ENCODE measurements at regions not wholly inside any gene's neighbourhood (a gene's known extent, or its start where the extent isn't known, plus 50 kb on each side); places are given as distances from the start of the nearest gene placed in this dataset.

DNA sequence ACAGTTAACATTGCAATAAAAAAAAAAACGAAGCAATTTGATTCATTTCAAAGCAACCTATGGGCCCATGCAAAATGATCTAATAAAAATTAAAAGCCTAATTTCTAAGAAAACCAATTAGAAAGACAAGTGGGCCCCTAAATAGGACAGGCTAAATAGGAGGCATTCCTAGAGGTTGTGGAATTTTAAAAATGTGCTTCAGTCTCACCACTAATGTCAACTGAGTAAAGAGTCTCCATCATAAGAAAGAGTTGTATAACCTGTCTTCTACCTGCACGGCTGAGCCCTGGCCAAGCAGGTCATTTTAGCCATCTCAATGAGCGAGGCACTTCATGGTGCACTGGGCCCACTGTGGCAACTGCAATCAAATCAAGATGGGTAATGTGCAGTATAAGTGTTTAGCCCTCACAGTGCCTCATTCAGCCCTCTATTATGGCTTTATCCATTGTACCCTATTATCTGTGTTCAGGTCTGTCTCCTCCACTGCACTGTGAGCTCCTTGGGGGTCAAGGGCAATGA, 76.4 kb downstream of the PRSS23 start:
- no peak for TF ChIP-seq POLR2A (IDR thresholded peaks at IDR 0.05; ENCODE audit: control extremely low read depth in 1 of 2, low read depth in 2 of 2, low read length in 2 of 2)
- no peak for TF ChIP-seq KDM1A (IDR thresholded peaks at IDR 0.05; ENCODE audit: borderline replicate concordance, low read length)
- TF ChIP-seq SUZ12 (IDR thresholded peaks at IDR 0.05; ENCODE audit: low read length) = no peak
- TF ChIP-seq NANOG (IDR thresholded peaks at IDR 0.05; ENCODE audit: insufficient read depth, low read depth, low read length, poor library complexity, severe bottlenecking) = no peak
- TF ChIP-seq CHD2 (IDR thresholded peaks at IDR 0.05; ENCODE audit: low read length) = no peak
- no peak for TF ChIP-seq CHD1 (IDR thresholded peaks at IDR 0.05; ENCODE audit: low read depth, low read length)
- no peak for TF ChIP-seq GTF2F1 (IDR thresholded peaks at IDR 0.05; ENCODE audit: borderline replicate concordance, low read depth, low read length)
- no peak for TF ChIP-seq EGR1 (IDR thresholded peaks at IDR 0.05; ENCODE audit: borderline replicate concordance, low read depth, low read length)
- TF ChIP-seq CTCF (IDR thresholded peaks at IDR 0.05; ENCODE audit: control extremely low read depth in 1 of 3, insufficient read depth in 1 of 3, low read depth in 1 of 3, low read length in 3 of 3) = no peak
- TF ChIP-seq EZH2 (IDR thresholded peaks at IDR 0.05; ENCODE audit: low read depth, low read length, severe bottlenecking) = no peak
- TF ChIP-seq FOSL1 (IDR thresholded peaks at IDR 0.05; ENCODE audit: insufficient read depth, low read depth, low read length) = no peak
- TF ChIP-seq TEAD4 (IDR thresholded peaks at IDR 0.05; ENCODE audit: low read depth, low read length) = no peak
